ENCODE measurements at regions not wholly inside any gene's neighbourhood (a gene's known extent, or its start where the extent isn't known, plus 50 kb on each side); places are given as distances from the start of the nearest gene placed in this dataset.
"Not testable (repeated sequence)": the region's sequence is repeated elsewhere in the genome, so short reads cannot be mapped to it uniquely, and the experiment has no call there.

DNA sequence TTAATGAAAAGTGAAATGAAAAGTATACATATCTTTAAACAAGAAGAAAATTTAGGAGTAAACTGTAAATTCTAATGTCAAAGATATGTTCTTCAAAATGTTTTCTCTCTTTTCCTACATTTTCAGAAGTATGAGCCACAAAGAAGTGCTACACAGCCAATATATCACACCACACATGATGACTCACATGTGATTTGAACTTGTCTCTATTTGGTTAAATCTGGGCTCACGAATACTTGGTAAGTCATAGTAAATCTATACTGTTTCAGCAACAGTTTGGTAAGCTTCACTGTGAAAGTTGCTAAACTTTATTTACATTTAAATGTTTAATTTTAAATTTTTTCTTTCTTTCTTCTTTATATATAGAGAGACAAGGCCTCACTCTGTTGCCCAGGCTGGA, 380.6 kb upstream of the IGFBP3 start:
- intact Hi-C loops (cut with DNase I) = no loop called here
- DNase-seq = no peak

DNA sequence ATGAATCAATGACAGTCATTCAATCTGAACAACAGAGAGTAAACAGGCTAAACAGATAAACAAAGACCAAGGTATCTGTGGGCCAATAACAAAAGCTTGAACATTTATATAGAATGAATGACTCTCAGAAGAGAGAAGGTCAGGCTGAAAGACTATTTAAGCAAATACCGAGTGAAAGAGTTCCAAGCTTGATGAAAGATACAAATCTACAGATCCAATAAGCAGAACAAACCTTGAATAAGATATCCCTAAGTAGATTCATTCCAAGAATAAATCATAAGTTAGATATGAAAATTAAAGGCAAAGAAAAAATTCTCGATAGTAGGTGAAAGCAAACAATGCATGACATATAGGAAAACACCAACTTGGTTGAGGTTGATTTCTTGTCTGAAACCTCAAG, 376.4 kb upstream of the IGFBP3 start:
- DNase-seq = no peak
- intact Hi-C loops (cut with DNase I) = no loop called here

- intact Hi-C loops (cut with DNase I) = no loop called here
- no peak for DNase-seq
These were observed 375.5 kb upstream of the IGFBP3 start for GRCh38 chr7:46296526-46296925.

DNA sequence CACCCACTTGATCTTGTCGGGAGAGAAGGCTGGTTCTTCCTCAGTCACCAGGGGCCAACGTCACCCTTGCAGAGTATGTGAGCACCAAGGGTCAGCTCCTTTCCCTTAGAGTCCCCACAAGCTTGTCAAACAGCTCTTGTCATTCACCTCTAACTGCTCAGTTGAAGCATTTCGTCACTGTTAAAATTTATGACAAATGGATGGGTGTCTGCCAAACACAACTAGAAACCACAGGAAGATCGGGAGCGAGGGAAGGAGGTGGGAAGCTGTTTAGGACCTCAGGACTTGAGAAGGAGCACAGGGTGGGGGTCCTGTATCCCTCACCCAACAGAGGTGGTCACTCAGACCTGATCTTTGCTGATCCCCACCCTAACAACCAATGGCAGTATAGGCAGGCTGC, 373.3 kb upstream of the IGFBP3 start:
- intact Hi-C loops (cut with DNase I) = no loop called here
- no peak for DNase-seq

GRCh38 chr7:46292741-46293140, 371.7 kb upstream of the IGFBP3 start:
- no peak for DNase-seq
- intact Hi-C loops (cut with DNase I) = no loop called here

DNA sequence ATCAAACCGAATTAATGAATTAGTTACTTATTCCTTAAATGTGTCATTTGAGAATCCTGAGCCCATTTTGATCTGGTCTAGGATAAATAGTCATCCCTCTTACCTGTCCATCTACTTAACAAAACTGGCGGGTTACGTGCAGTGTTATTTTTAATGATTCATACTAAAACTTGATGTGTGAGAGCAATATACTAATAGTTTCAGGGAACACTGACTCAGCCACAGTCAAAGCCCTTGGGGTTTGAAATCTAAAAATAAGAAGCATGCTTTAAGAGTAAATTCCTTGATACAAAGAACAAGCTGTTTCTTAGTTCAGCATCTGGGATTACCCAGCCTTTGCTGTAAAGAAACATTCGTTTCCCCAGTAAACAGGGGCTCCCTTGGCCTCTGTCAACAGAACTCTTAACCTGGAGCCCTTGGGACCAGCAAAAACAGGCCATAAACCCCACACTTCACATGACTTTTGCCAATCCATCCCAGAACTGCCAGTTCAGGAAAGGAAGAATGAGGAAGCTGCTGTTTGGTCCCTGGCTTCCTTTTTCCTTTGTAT, 370.6 kb upstream of the IGFBP3 start:
- no peak for DNase-seq
- intact Hi-C loops (cut with DNase I) = no loop called here

DNA sequence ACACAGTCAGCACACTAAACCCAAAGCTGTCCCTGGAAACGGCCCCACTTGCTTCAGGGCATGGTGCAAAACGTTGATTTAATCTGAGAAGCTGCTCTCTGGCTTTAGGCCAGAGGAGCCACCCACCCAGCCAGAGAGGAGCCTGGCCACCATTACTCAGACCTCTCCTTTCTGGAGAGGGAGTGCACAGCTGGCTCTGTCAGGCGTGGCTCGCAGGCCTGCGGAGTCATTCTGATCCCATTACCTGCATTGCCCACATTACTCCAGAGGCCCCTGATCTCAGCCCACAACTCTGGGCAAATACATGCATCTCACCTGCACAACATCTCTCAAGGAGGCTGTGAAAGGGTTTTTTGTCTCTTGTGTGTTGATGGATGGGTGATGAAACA, 370.0 kb upstream of the IGFBP3 start:
- intact Hi-C loops (cut with DNase I) = no loop called here
- DNase-seq = peak in 1 of 10 donors; percentile 29

DNA sequence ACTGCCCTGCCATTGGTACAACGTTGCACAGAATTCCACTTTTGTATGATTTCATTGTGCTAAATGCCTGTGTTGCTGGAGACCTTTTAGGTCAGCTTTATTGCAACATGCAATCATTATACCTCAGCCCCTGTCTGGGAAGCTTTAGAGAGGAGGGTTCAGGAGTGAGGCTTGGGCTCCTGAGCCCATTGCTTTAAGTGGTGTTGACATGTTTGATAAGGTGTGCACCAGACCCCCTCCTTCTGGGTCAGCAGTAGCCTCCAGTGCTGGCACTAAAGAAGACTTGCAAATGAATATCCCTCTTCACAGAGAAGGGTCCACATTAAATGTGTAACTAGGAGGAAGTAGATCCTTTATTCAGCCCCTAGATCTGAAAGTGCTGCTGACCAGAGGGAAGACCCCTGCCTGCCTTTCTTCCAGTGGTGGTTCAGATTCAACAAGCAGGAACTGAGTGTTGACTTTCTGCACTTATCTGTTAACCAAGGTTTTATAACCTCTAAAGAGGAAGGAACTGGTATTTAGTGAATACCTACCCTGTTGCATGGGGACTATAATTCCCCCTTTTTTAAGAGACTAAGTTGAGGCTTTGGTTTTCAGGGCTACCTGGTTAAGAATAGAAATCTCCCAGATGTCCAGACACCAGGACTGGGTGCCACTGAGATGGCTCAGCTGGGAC, 369.4 kb upstream of the IGFBP3 start:
- DNase-seq = no peak
- intact Hi-C loops (cut with DNase I) = no loop called here

DNA sequence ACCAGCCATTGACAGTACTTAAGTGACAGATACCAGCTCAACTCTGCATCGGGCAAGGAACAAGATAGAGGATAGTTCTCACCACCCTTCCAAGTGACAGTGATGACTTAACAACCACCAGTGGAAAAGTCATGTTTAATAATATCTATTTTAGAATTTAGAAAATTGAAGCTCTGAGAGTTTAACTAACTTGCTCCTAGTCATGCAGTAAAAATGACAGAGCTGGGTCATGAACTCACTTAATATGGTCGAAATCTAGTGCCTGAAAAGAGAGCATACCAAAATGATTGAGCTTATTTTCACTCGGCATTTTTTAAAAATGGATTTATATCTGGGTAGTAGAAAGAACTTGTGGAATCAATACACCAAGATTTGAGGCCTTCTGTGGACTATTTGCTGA, 367.8 kb upstream of the IGFBP3 start:
- intact Hi-C loops (cut with DNase I) = no loop called here
- DNase-seq = no peak

GRCh38 chr7:46288010-46288409, 366.9 kb upstream of the IGFBP3 start:
- intact Hi-C loops (cut with DNase I) = no loop called here
- no peak for DNase-seq

- intact Hi-C loops (cut with DNase I) = no loop called here
- DNase-seq = no peak
These were observed 365.9 kb upstream of the IGFBP3 start for GRCh38 chr7:46286957-46287356.

- no peak for DNase-seq
- intact Hi-C loops (cut with DNase I) = no loop called here
These were observed 365.3 kb upstream of the IGFBP3 start for GRCh38 chr7:46286356-46286755.

GRCh38 chr7:46285878-46286277, 364.8 kb upstream of the IGFBP3 start:
- no peak for DNase-seq
- intact Hi-C loops (cut with DNase I) = no loop called here

DNA sequence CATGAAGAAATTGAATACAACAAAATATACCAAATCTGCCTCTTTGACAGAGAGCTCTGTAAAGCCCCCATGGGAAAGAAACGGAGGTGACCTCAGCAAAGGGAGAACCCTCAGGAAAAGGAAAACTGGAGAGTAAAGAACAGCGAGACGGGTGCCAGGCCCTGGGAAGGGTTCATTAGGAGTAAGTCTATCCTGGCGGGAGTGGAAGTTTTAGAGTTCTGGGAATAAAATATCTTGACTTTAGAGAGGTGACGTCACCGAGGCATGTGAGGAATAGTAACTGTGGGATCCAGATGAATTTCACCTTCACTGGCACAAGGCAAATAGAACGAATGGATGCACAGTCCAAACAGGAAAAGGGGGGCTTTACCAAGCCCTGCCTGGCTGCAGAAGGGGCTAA, 362.8 kb upstream of the IGFBP3 start:
- no peak for DNase-seq
- intact Hi-C loops (cut with DNase I) = no loop called here

GRCh38 chr7:46282155-46282554, 361.1 kb upstream of the IGFBP3 start:
- no peak for DNase-seq
- intact Hi-C loops (cut with DNase I) = no loop called here

DNA sequence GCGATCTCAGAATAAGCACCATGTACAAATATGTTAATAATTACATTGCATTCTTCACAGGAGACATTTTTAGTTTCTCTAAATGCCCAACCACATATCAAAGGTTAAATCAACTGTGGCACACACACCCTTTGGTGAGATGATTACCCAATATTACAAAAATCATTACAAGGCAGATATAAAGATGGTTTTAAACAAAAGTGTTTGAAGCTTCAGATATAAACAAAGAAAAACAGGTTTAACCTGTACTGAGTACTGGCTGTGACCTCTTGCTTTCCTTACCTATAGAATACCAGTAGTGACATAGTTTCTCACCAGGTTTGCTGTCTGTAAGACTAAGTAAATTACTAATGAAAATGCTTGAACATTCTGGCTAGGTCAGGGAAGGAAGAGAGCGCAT, 360.0 kb upstream of the IGFBP3 start:
- intact Hi-C loops (cut with DNase I) = no loop called here
- DNase-seq = no peak

- no peak for DNase-seq
- intact Hi-C loops (cut with DNase I) = no loop called here
These were observed 358.2 kb upstream of the IGFBP3 start for GRCh38 chr7:46279290-46279689.

- intact Hi-C loops (cut with DNase I) = no loop called here
- DNase-seq = no peak
These were observed 343.6 kb upstream of the IGFBP3 start for GRCh38 chr7:46264646-46265045.

GRCh38 chr7:46261638-46262037, 340.6 kb upstream of the IGFBP3 start:
- DNase-seq = not testable (repeated sequence)

GRCh38 chr7:46259947-46260346, 338.9 kb upstream of the IGFBP3 start:
- no peak for DNase-seq
- intact Hi-C loops (cut with DNase I) = no loop called here

More at GRCh38 chr7:46261638-46262037, 340.6 kb upstream of the IGFBP3 start:
- intact Hi-C loops (cut with DNase I) = not testable (repeated sequence)

DNA sequence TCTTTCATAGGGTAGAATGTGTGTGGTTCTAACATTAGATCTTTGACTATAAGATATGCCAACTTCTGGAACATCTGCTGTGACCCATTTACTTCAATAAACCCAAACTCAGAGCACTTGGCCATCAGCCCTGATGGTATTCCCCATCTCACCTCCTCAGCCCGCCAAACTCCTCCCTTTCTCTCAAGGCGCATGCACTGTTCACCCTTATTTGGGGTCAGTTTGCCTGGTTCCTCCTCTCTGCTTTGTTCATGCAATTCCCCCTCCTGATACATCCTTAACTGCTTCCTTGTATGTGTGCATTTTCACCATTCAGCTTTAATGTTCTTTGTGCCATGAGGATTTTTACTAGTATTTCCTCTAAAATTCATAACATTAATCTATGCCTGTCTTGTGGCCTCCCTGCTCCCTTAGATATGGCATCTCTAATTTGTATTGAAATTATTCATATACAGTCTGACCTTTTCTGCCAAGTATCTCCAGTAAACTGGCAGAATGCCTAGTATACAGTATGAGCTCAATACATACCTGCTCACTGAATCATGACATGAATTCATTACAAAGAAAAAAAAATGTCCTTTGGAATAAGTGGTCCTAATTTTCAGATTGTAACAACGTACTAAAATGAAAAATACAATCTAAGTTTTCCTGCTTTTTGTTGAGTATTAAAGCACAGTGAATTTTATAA, 336.8 kb upstream of the IGFBP3 start:
- no peak for DNase-seq
- intact Hi-C loops (cut with DNase I) = no loop called here
